Cardiac fibroblast (primary cell): ENCODE measurements at regions not wholly inside any gene's neighbourhood (a gene's known extent, or its start where the extent isn't known, plus 50 kb on each side); places are given as distances from the start of the nearest gene placed in this dataset.
A peak's percentile ranks its signal among the peaks of the same experiment; 100 is the strongest.

Source experiments
- DNase-seq, 2 donors: peaks; one replicate each; pipeline versions ENCODE4 v3.0.0 to v3.0.0-alpha.2; 2010; ENCODE audit warnings: low read depth in 2 of 2
- H3K4me3 ChIP-seq, 2 donors: replicated peaks in 1 of 2; 1 replicate in 1 of 2; 2 replicates in 1 of 2; pipeline ENCODE4 v1.5.1; 2011; ENCODE audit warnings: low read depth in 2 of 2, low read length in 2 of 2, mild to moderate bottlenecking in 2 of 2, moderate library complexity in 1 of 2
- CTCF ChIP-seq: IDR thresholded peaks from one replicate; pipeline ENCODE4 v1.5.1; 2011; ENCODE audit warnings: low read depth, mild to moderate bottlenecking, low read length, inconsistent platforms

DNA sequence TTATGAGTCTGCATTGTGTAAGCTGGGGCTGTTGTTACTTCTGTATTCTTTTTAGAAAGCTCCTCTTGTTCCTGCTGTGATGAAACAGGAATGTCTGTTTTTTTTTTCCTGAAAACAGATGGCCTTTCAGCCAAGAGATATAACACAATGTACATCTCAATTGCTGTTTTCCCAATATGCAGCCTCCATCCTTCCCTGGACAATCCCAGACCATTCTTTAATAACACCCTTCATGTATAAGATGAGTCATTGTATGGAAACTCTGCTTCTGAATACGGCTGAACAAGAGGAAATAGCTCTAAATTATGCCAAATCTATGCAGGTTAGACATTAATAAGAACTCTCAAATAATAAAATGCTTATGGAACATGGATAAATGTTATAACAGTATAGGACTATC, 60.2 kb upstream of the LRRC4C start:
- TF ChIP-seq CTCF = no peak
- no peak overlapping the region for H3K4me3 ChIP-seq
- DNase-seq = peak; percentile 5 to 47

- no peak overlapping the region for H3K4me3 ChIP-seq
- TF ChIP-seq CTCF = no peak
- DNase-seq = peak in 1 of 2 donors; percentile 74
Observed at GRCh38 chr11:41522391-41522790, 62.9 kb upstream of the LRRC4C start.

GRCh38 chr11:41522899-41523672, 63.6 kb upstream of the LRRC4C start:
- no peak for TF ChIP-seq CTCF

GRCh38 chr11:41527530-41527929, 68.1 kb upstream of the LRRC4C start:
- no peak for TF ChIP-seq CTCF
- DNase-seq = no peak
- H3K4me3 ChIP-seq = no peak overlapping the region

More at GRCh38 chr11:41522899-41523672, 63.6 kb upstream of the LRRC4C start:
- H3K4me3 ChIP-seq = no peak overlapping the region
- peak in 1 of 2 donors; percentile 17 for DNase-seq

GRCh38 chr11:41532413-41532812, 73.0 kb upstream of the LRRC4C start:
- no peak for TF ChIP-seq CTCF
- H3K4me3 ChIP-seq = no peak overlapping the region
- no peak for DNase-seq

GRCh38 chr11:41533761-41534160, 74.3 kb upstream of the LRRC4C start:
- DNase-seq = no peak
- H3K4me3 ChIP-seq = no peak overlapping the region
- no peak for TF ChIP-seq CTCF

- DNase-seq = no peak
- no peak overlapping the region for H3K4me3 ChIP-seq
- TF ChIP-seq CTCF = no peak
Observed at GRCh38 chr11:41534391-41534790, 74.9 kb upstream of the LRRC4C start.
